ENCODE measurements at regions not wholly inside any gene's neighbourhood (a gene's known extent, or its start where the extent isn't known, plus 50 kb on each side); places are given as distances from the start of the nearest gene placed in this dataset.

DNA sequence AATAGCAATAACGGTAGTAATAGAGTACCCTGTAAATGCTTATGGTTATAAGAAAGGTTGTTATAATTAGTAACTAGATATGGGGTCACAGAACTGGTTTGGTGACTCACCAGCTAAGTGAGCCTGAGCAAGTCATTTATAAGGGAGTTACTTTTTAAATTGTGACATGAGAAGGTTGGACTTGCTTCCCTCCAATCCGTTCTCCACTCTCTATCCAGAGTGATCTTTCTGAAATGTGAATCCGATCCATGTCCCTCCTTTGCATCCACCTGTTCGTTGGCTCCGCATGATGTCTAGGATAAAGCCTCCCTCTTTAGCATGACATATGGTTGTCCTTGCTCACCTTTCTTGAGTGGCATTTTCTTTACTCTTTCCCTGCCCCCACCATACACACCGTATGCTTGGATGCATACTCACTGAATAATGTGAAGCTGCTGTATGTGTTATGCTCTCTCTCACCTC is 83.1 kb downstream of the CDC42EP3 start:
- TF ChIP-seq, protein P1, sequence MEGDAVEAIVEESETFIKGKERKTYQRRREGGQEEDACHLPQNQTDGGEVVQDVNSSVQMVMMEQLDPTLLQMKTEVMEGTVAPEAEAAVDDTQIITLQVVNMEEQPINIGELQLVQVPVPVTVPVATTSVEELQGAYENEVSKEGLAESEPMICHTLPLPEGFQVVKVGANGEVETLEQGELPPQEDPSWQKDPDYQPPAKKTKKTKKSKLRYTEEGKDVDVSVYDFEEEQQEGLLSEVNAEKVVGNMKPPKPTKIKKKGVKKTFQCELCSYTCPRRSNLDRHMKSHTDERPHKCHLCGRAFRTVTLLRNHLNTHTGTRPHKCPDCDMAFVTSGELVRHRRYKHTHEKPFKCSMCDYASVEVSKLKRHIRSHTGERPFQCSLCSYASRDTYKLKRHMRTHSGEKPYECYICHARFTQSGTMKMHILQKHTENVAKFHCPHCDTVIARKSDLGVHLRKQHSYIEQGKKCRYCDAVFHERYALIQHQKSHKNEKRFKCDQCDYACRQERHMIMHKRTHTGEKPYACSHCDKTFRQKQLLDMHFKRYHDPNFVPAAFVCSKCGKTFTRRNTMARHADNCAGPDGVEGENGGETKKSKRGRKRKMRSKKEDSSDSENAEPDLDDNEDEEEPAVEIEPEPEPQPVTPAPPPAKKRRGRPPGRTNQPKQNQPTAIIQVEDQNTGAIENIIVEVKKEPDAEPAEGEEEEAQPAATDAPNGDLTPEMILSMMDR (IDR thresholded peaks at IDR 0.05), result no peak
- TF ChIP-seq POLR2A (IDR thresholded peaks at IDR 0.05) (no peak), EP300 (IDR thresholded peaks at IDR 0.05; ENCODE audit: low read depth) (no peak), POLR2AphosphoS5 (IDR thresholded peaks at IDR 0.05) (no peak)

All from transverse colon (tissue), 4 donors.